ENCODE measurements at regions not wholly inside any gene's neighbourhood (a gene's known extent, or its start where the extent isn't known, plus 50 kb on each side); places are given as distances from the start of the nearest gene placed in this dataset.

DNA sequence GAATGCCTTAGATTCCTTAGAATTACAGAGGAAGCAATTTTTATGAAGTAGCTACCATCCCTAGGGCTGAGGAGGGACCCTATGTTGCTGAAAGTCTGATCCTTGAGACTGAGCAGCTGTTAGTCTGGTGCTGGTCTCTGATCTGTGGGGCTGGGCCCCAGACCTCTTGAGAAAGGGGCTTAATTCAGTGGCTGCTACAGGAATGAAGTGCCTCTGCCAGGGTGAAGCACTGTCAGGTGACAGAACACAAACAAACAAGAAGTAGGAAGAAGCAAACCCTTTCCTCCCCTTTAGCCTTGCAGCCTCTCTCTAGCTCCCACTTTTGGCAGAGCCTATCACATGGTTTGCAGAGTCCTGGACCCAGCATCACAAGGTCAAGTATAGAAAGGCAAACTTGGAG, 64.0 kb upstream of the STC2 start:
- TF ChIP-seq TCF12 (IDR thresholded peaks at IDR 0.05) (no peak), POLR2AphosphoS5 (IDR thresholded peaks at IDR 0.05; ENCODE audit: low read depth, low read length) (no peak), FOXM1 (IDR thresholded peaks at IDR 0.05; ENCODE audit: low read depth) (no peak), EP300 (IDR thresholded peaks at IDR 0.05; ENCODE audit: borderline replicate concordance in 1 of 2, low read depth in 1 of 2, low read length in 1 of 2) (no peak), GABPA (IDR thresholded peaks at IDR 0.05; ENCODE audit: low read depth) (no peak)
- TF ChIP-seq, protein P1, sequence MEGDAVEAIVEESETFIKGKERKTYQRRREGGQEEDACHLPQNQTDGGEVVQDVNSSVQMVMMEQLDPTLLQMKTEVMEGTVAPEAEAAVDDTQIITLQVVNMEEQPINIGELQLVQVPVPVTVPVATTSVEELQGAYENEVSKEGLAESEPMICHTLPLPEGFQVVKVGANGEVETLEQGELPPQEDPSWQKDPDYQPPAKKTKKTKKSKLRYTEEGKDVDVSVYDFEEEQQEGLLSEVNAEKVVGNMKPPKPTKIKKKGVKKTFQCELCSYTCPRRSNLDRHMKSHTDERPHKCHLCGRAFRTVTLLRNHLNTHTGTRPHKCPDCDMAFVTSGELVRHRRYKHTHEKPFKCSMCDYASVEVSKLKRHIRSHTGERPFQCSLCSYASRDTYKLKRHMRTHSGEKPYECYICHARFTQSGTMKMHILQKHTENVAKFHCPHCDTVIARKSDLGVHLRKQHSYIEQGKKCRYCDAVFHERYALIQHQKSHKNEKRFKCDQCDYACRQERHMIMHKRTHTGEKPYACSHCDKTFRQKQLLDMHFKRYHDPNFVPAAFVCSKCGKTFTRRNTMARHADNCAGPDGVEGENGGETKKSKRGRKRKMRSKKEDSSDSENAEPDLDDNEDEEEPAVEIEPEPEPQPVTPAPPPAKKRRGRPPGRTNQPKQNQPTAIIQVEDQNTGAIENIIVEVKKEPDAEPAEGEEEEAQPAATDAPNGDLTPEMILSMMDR (IDR thresholded peaks at IDR 0.05) = no peak
- TF ChIP-seq, protein P2, sequence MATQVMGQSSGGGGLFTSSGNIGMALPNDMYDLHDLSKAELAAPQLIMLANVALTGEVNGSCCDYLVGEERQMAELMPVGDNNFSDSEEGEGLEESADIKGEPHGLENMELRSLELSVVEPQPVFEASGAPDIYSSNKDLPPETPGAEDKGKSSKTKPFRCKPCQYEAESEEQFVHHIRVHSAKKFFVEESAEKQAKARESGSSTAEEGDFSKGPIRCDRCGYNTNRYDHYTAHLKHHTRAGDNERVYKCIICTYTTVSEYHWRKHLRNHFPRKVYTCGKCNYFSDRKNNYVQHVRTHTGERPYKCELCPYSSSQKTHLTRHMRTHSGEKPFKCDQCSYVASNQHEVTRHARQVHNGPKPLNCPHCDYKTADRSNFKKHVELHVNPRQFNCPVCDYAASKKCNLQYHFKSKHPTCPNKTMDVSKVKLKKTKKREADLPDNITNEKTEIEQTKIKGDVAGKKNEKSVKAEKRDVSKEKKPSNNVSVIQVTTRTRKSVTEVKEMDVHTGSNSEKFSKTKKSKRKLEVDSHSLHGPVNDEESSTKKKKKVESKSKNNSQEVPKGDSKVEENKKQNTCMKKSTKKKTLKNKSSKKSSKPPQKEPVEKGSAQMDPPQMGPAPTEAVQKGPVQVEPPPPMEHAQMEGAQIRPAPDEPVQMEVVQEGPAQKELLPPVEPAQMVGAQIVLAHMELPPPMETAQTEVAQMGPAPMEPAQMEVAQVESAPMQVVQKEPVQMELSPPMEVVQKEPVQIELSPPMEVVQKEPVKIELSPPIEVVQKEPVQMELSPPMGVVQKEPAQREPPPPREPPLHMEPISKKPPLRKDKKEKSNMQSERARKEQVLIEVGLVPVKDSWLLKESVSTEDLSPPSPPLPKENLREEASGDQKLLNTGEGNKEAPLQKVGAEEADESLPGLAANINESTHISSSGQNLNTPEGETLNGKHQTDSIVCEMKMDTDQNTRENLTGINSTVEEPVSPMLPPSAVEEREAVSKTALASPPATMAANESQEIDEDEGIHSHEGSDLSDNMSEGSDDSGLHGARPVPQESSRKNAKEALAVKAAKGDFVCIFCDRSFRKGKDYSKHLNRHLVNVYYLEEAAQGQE (IDR thresholded peaks at IDR 0.05; ENCODE audit: low read depth, low read length) = no peak
